GM12878 (cell line): ENCODE measurements at regions not wholly inside any gene's neighbourhood (a gene's known extent, or its start where the extent isn't known, plus 50 kb on each side); places are given as distances from the start of the nearest gene placed in this dataset.

Experiments
- ATAC-seq: fragments of 200-7000 bp; cut with Tn5 transposase; 3 replicates; pipeline ENCODE4 v1.9.1; 2020; ENCODE audit warnings: mild to moderate bottlenecking, moderate library complexity
- BruUV-seq: library from RNA; stranded (reverse); fragments of 400-500 nt; replicated peaks from 2 replicates; lab custom pipeline; 2021; lab: Mats Ljungman, UMichigan
- CTCF ChIA-PET: fragments of 300-600 bp; sonication (Branson Sonifier 250); formaldehyde crosslinking; extraction: SDS; loops from one replicate; lab custom pipeline; 2021; ENCODE audit warnings: inconsistent platforms; lab: Yijun Ruan, JAX
- POLR2A ChIA-PET: fragments of 350-600 bp; formaldehyde crosslinking; extraction: SDS; loops from one replicate; lab custom pipeline; 2021; ENCODE audit warnings: inconsistent platforms; lab: Charles Lee
- RAD21 ChIA-PET: fragments of 300-600 bp; sonication (Branson Sonifier 250); formaldehyde crosslinking; loops from one replicate; lab custom pipeline; 2023; ENCODE audit warnings: antibody characterized with exemption; ENCODE audit not compliant: unreplicated experiment; lab: Charles Lee
- SMC1A ChIA-PET: fragments of 300-600 bp; sonication (Branson Sonifier 250); formaldehyde crosslinking; loops from one replicate; lab custom pipeline; 2023; ENCODE audit not compliant: unreplicated experiment, uncharacterized antibody; lab: Charles Lee
- DNase-seq: peaks from one replicate; pipeline ENCODE4 v3.0.0-alpha.2; 2011; ENCODE audit warnings: low read depth, low spot score
- FAIRE-seq: peaks from 3 replicates; lab custom pipeline; 2011; peaks lifted over from hg19 to GRCh38; lab: Jason Lieb, UNC
- H2AFZ ChIP-seq: 2 replicates; pipeline ENCODE4 v1.6.0; 2011; ENCODE audit warnings: low read depth, low read length, control low read depth; ENCODE audit not compliant: control insufficient read depth
- H3K27ac ChIP-seq: 2 replicates; pipeline ENCODE4 v1.5.1; 2011; ENCODE audit warnings: control low read depth; ENCODE audit not compliant: control insufficient read depth, insufficient read depth
- H3K27me3 ChIP-seq, 2 experiments: replicated peaks in 1 of 2; 2 replicates each; pipeline versions ENCODE4 v1.6.0 to v1.6.1; 2011; ENCODE audit warnings: low read length in 1 of 2; ENCODE audit not compliant: control insufficient read depth in 2 of 2, insufficient read depth in 2 of 2
- H3K36me3 ChIP-seq, 2 experiments: 2 replicates each; pipeline ENCODE4 v1.5.1; 2011; ENCODE audit warnings: low read length in 1 of 2; ENCODE audit not compliant: control insufficient read depth in 2 of 2, insufficient read depth in 2 of 2
- H3K4me1 ChIP-seq: 2 replicates; pipeline ENCODE4 v1.6.1; 2011; ENCODE audit warnings: mild to moderate bottlenecking, low read length, moderate library complexity, mixed read lengths; ENCODE audit not compliant: control insufficient read depth, insufficient read depth
- H3K4me2 ChIP-seq: 2 replicates; pipeline ENCODE4 v1.6.0; 2011; ENCODE audit warnings: control low read depth; ENCODE audit not compliant: control insufficient read depth, insufficient read depth
- H3K4me3 ChIP-seq: fragments of 200-600 bp; sonication (generic); 2 replicates; pipeline ENCODE4 v1.5.1; 2016
- H3K79me2 ChIP-seq: 2 replicates; pipeline ENCODE4 v1.6.0; 2011; ENCODE audit warnings: low read length; ENCODE audit not compliant: control insufficient read depth, insufficient read depth
- H3K9ac ChIP-seq: 2 replicates; pipeline ENCODE4 v1.8.0; 2011; ENCODE audit warnings: low read length, control low read depth, mixed read lengths; ENCODE audit not compliant: control insufficient read depth, insufficient read depth
- H3K9me3 ChIP-seq: replicated peaks from 3 replicates; pipeline ENCODE4 v1.5.1; 2011; ENCODE audit warnings: mild to moderate bottlenecking, low read length; ENCODE audit not compliant: control insufficient read depth, insufficient read depth
- H4K20me1 ChIP-seq: 2 replicates; pipeline ENCODE4 v1.6.0; 2011; ENCODE audit not compliant: control insufficient read depth, insufficient read depth
- ATF7 ChIP-seq: fragments of 450-650 bp; IDR thresholded peaks from 2 replicates; pipeline ENCODE4 v1.6.1; 2016; ENCODE audit warnings: low read depth, mild to moderate bottlenecking
- BCL11A ChIP-seq: IDR thresholded peaks from 2 replicates; pipeline ENCODE4 v1.6.1; 2011; ENCODE audit warnings: low read depth, low read length
- BRCA1 ChIP-seq: IDR thresholded peaks from 2 replicates; pipeline ENCODE4 v1.6.1; 2011; ENCODE audit warnings: low read depth, low read length, improper control_type of control experiment
- CHD4 ChIP-seq: fragments of 200-600 bp; sonication (generic); IDR thresholded peaks from 2 replicates; pipeline ENCODE4 v1.6.1; 2016; ENCODE audit warnings: mild to moderate bottlenecking
- EP300 ChIP-seq, 2 experiments: fragments of 150-350 bp in 1 of 2; IDR thresholded peaks; 2 replicates each; pipeline ENCODE4 v1.6.1; 2011 to 2012; ENCODE audit warnings: low read depth in 2 of 2, low read length in 2 of 2, borderline replicate concordance in 1 of 2, improper control_type of control experiment in 1 of 2, inconsistent platforms in 1 of 2; ENCODE audit not compliant: control insufficient read depth in 1 of 2
- FOXK2 ChIP-seq: fragments of 450-650 bp; IDR thresholded peaks from 2 replicates; pipeline ENCODE4 v1.6.1; 2017; ENCODE audit warnings: mild to moderate bottlenecking, moderate library complexity
- GATAD2B ChIP-seq: fragments of 450-650 bp; conservative IDR thresholded peaks from 2 replicates; pipeline ENCODE4 v1.6.1; 2017; ENCODE audit warnings: low read depth, mild to moderate bottlenecking, moderate library complexity
- IRF5 ChIP-seq: fragments of 450-650 bp; IDR thresholded peaks from 2 replicates; pipeline ENCODE4 v1.6.1; 2017; ENCODE audit warnings: borderline replicate concordance
- MYB ChIP-seq: fragments of 150-350 bp; IDR thresholded peaks from 2 replicates; pipeline ENCODE4 v1.6.1; 2014; ENCODE audit warnings: mild to moderate bottlenecking, low read depth, low read length, borderline replicate concordance
- RELA ChIP-seq: fragments of 450-650 bp; IDR thresholded peaks from 2 replicates; pipeline ENCODE4 v1.8.0; 2014; ENCODE audit warnings: borderline replicate concordance; ENCODE audit not compliant: partially characterized antibody
- SPI1 ChIP-seq: IDR thresholded peaks from 2 replicates; pipeline ENCODE4 v1.6.1; 2011; ENCODE audit warnings: low read depth, mild to moderate bottlenecking, low read length, moderate library complexity, borderline replicate concordance; ENCODE audit not compliant: insufficient read depth
- STAT3 ChIP-seq: IDR thresholded peaks from 2 replicates; pipeline ENCODE4 v1.6.1; 2011; ENCODE audit warnings: low read depth, low read length, improper control_type of control experiment
- ZNF24 ChIP-seq: fragments of 450-650 bp; IDR thresholded peaks from 2 replicates; pipeline ENCODE4 v1.6.1; 2017; ENCODE audit warnings: antibody characterized with exemption, mild to moderate bottlenecking
- ZNF384 ChIP-seq: IDR thresholded peaks from 2 replicates; pipeline ENCODE4 v1.6.1; 2012; ENCODE audit warnings: low read depth, mild to moderate bottlenecking, low read length, improper control_type of control experiment, borderline replicate concordance
- ZSCAN29 ChIP-seq: fragments of 450-650 bp; IDR thresholded peaks from 2 replicates; pipeline ENCODE4 v1.6.1; 2017; ENCODE audit warnings: mild to moderate bottlenecking, moderate library complexity
- ZZZ3 ChIP-seq: IDR thresholded peaks from 2 replicates; pipeline ENCODE4 v1.6.1; 2011; ENCODE audit warnings: low read depth; ENCODE audit not compliant: control insufficient read depth, insufficient read length
- in situ Hi-C: fragments of 300-500 bp; cut with MboI; formaldehyde crosslinking; loops from 9 replicates; pipeline ENCODE4 v1.14.3; 2018; ENCODE audit warnings: mixed read lengths
- intact Hi-C: fragments of 100-400 bp; cut with micrococcal nuclease; formaldehyde crosslinking; loops from one replicate; pipeline ENCODE4 v1.14.2; 2022; ENCODE audit not compliant: unreplicated experiment
- TF ChIP-seq, protein P1 (sequence below): fragments of 450-650 bp; formaldehyde crosslinking; IDR thresholded peaks from 2 replicates; pipeline ENCODE4 v1.4.0; 2020; ENCODE audit warnings: mild to moderate bottlenecking, moderate library complexity
- TF ChIP-seq, protein P2 (sequence below): IDR thresholded peaks from 2 replicates; pipeline ENCODE4 v1.6.1; 2011; ENCODE audit warnings: borderline replicate concordance, low read depth, mild to moderate bottlenecking, moderate library complexity, mixed read lengths, low read length; ENCODE audit not compliant: insufficient read depth; ENCODE audit errors: extremely low read length

DNA sequence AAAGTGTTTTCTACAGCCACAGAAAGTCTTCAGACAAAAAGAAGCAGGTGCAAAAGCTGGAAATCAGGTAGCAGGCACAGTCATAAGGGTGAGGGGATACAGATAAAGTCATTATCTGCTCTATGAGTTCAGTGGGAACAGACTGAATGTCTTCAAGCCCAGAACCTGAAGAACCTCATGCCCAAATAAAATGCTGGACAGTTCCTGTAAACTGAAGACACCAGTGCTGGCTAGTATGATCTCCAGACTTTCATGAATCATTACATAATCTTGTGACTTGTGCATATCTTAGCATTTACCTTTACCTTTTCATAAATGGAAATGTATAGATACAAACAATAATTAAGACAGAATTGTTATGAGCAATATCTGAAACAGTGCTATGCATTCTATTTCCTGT is 728.7 kb downstream of the DNAH5 start:
- intact Hi-C loops, result no loop called here
- CTCF ChIA-PET, result no interaction called here
- TF ChIP-seq, protein P1, sequence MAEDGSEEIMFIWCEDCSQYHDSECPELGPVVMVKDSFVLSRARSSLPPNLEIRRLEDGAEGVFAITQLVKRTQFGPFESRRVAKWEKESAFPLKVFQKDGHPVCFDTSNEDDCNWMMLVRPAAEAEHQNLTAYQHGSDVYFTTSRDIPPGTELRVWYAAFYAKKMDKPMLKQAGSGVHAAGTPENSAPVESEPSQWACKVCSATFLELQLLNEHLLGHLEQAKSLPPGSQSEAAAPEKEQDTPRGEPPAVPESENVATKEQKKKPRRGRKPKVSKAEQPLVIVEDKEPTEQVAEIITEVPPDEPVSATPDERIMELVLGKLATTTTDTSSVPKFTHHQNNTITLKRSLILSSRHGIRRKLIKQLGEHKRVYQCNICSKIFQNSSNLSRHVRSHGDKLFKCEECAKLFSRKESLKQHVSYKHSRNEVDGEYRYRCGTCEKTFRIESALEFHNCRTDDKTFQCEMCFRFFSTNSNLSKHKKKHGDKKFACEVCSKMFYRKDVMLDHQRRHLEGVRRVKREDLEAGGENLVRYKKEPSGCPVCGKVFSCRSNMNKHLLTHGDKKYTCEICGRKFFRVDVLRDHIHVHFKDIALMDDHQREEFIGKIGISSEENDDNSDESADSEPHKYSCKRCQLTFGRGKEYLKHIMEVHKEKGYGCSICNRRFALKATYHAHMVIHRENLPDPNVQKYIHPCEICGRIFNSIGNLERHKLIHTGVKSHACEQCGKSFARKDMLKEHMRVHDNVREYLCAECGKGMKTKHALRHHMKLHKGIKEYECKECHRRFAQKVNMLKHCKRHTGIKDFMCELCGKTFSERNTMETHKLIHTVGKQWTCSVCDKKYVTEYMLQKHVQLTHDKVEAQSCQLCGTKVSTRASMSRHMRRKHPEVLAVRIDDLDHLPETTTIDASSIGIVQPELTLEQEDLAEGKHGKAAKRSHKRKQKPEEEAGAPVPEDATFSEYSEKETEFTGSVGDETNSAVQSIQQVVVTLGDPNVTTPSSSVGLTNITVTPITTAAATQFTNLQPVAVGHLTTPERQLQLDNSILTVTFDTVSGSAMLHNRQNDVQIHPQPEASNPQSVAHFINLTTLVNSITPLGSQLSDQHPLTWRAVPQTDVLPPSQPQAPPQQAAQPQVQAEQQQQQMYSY, result no peak
- TF ChIP-seq STAT3, result no peak
- TF ChIP-seq, protein P2, sequence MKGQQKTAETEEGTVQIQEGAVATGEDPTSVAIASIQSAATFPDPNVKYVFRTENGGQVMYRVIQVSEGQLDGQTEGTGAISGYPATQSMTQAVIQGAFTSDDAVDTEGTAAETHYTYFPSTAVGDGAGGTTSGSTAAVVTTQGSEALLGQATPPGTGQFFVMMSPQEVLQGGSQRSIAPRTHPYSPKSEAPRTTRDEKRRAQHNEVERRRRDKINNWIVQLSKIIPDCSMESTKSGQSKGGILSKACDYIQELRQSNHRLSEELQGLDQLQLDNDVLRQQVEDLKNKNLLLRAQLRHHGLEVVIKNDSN, result no peak
- TF ChIP-seq RELA, result no peak
- no peak for TF ChIP-seq GATAD2B
- TF ChIP-seq ZNF384, result no peak
- TF ChIP-seq ATF7, result no peak
- TF ChIP-seq CHD4, result no peak
- TF ChIP-seq EP300 (IDR thresholded peaks at IDR 0.05; ENCODE audit: borderline replicate concordance in 1 of 2, control insufficient read depth in 1 of 2, low read depth in 2 of 2, low read length in 2 of 2), result no peak
- no peak for TF ChIP-seq BRCA1
- no peak for TF ChIP-seq FOXK2
- no peak for TF ChIP-seq IRF5
- TF ChIP-seq BCL11A, result no peak
- TF ChIP-seq ZZZ3, result no peak
- no peak for TF ChIP-seq SPI1
- no peak for TF ChIP-seq MYB
- no peak for TF ChIP-seq ZNF24
- TF ChIP-seq ZSCAN29, result no peak

More for the DNA sequence above, 728.7 kb downstream of the DNAH5 start:
- no peak for FAIRE-seq
- Histone ChIP-seq H3K36me3 (no peaks in the 10 kb centered on the region), H3K9me3 (no peaks in the 10 kb centered on the region), H2AFZ (no peak overlapping the region), H3K4me3 (no peak overlapping the region), H3K79me2 (no peaks in the 10 kb centered on the region), H3K27ac (no peak overlapping the region), H3K4me1 (no peaks in the 10 kb centered on the region), H4K20me1 (no peaks in the 10 kb centered on the region), H3K9ac (no peak overlapping the region), H3K4me2 (no peak overlapping the region), H3K27me3 (no peaks in the 10 kb centered on the region)
- in situ Hi-C loops, result no loop called here
- DNase-seq, result no peak
- SMC1A ChIA-PET, result no interaction called here
- RAD21 ChIA-PET, result no interaction called here
- no TSS peak for BruUV-seq
- ATAC-seq, result no peak
- POLR2A ChIA-PET, result no interaction called here
